HepG2 (cell line): ENCODE measurements at regions not wholly inside any gene's neighbourhood (a gene's known extent, or its start where the extent isn't known, plus 50 kb on each side); places are given as distances from the start of the nearest gene placed in this dataset.

Experiments used
- ADNP ChIP-seq: sonication (generic); formaldehyde crosslinking; IDR thresholded peaks from 2 replicates; pipeline ENCODE4 v1.4.0; 2020; ENCODE audit warnings: missing genetic modification reagents
- MYNN ChIP-seq: sonication (generic); formaldehyde crosslinking; IDR thresholded peaks from 2 replicates; pipeline ENCODE4 v1.4.0; 2020; ENCODE audit warnings: mild to moderate bottlenecking, low read depth, missing genetic modification reagents
- NBN ChIP-seq: fragments of 450-650 bp; conservative IDR thresholded peaks from 2 replicates; pipeline ENCODE4 v1.6.1; 2017
- NR2F1 ChIP-seq, 2 experiments: fragments of 450-650 bp in 1 of 2; formaldehyde crosslinking in 1 of 2; IDR thresholded peaks; 2 replicates each; pipeline versions ENCODE4 v1.5.0 to v1.6.1; 2016 to 2020; ENCODE audit warnings: mild to moderate bottlenecking in 1 of 2, missing compliant biosample characterization in 1 of 2, missing genetic modification reagents in 1 of 2, moderate library complexity in 1 of 2
- SRSF1 ChIP-seq: fragments of 200-400 bp; formaldehyde crosslinking; optimal IDR thresholded peaks from 2 replicates; pipeline ENCODE3; 2017; ENCODE audit warnings: mild to moderate bottlenecking, low read depth, low read length, moderate library complexity
- TEAD2 ChIP-seq: sonication (generic); formaldehyde crosslinking; IDR thresholded peaks from 2 replicates; pipeline ENCODE4 v1.9.0; 2021; ENCODE audit warnings: missing genetic modification reagents
- ZBTB38 ChIP-seq: sonication (generic); formaldehyde crosslinking; IDR thresholded peaks from 2 replicates; pipeline ENCODE4 v1.5.1; 2020; ENCODE audit warnings: mild to moderate bottlenecking, missing genetic modification reagents
- ZFP36L1 ChIP-seq: sonication (generic); formaldehyde crosslinking; IDR thresholded peaks from 2 replicates; pipeline ENCODE4 v1.8.0; 2022; ENCODE audit warnings: mild to moderate bottlenecking, missing genetic modification reagents, moderate library complexity
- ZNF672 ChIP-seq: sonication (generic); formaldehyde crosslinking; IDR thresholded peaks from 2 replicates; pipeline ENCODE4 v1.8.1; 2022; ENCODE audit warnings: missing genetic modification reagents
- TF ChIP-seq, protein P1 (sequence below): sonication (generic); formaldehyde crosslinking; IDR thresholded peaks from 2 replicates; pipeline ENCODE4 v1.5.0; 2020; ENCODE audit warnings: mild to moderate bottlenecking, missing genetic modification reagents, moderate library complexity
- TF ChIP-seq, protein P2 (sequence below): sonication (generic); formaldehyde crosslinking; IDR thresholded peaks from 2 replicates; pipeline ENCODE4 v1.5.1; 2020; ENCODE audit warnings: mild to moderate bottlenecking, missing genetic modification reagents
- TF ChIP-seq, protein P3 (sequence below): sonication (generic); formaldehyde crosslinking; conservative IDR thresholded peaks from 2 replicates; pipeline ENCODE4 v1.4.0; 2020; ENCODE audit warnings: missing genetic modification reagents

DNA sequence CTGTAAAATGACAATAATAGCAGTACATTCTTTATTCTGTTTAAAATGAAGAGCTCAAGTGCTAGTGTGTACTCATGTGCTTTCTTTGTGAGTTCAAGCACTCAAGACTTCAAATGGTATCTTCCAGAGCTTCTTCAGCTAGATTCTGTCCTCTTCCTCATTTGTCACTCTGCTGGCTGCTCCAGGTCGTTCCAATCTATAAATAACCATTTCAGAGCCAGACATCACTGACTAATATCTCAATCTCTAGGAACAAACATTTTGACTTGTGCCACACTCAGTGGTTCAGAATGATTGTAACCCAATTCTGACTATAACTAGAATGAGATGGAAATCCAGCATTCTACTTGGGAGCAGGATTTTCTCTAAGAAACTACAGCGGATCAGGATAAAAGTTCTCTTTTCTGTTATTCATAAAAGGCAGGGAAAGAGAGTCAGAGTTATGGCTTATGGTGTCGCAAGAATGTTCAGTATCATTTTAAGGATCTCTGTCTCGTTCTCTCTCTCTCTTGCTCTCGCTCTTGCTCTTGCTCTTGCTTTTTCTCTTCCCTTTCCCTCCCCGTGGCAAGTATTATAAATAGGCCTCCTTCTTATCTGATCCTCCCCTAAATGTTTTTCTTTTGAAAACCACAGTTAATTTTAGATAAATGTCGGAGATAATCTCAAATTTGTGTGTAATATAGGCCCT lies 116.3 kb upstream of the MAF start:
- TF ChIP-seq TEAD2 (no peak), ZBTB38 (CRISPR knock-in tag) (no peak), NBN (no peak), ZNF672 (CRISPR knock-in tag) (no peak), ZFP36L1 (no peak), MYNN (CRISPR knock-in tag) (no peak), SRSF1 (no peak), ADNP (CRISPR knock-in tag) (no peak), NR2F1 (CRISPR knock-in tag; IDR thresholded peaks at IDR 0.05) (no peak)
- TF ChIP-seq, protein P1, sequence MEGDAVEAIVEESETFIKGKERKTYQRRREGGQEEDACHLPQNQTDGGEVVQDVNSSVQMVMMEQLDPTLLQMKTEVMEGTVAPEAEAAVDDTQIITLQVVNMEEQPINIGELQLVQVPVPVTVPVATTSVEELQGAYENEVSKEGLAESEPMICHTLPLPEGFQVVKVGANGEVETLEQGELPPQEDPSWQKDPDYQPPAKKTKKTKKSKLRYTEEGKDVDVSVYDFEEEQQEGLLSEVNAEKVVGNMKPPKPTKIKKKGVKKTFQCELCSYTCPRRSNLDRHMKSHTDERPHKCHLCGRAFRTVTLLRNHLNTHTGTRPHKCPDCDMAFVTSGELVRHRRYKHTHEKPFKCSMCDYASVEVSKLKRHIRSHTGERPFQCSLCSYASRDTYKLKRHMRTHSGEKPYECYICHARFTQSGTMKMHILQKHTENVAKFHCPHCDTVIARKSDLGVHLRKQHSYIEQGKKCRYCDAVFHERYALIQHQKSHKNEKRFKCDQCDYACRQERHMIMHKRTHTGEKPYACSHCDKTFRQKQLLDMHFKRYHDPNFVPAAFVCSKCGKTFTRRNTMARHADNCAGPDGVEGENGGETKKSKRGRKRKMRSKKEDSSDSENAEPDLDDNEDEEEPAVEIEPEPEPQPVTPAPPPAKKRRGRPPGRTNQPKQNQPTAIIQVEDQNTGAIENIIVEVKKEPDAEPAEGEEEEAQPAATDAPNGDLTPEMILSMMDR (CRISPR knock-in tag) = no peak
- TF ChIP-seq, protein P2, sequence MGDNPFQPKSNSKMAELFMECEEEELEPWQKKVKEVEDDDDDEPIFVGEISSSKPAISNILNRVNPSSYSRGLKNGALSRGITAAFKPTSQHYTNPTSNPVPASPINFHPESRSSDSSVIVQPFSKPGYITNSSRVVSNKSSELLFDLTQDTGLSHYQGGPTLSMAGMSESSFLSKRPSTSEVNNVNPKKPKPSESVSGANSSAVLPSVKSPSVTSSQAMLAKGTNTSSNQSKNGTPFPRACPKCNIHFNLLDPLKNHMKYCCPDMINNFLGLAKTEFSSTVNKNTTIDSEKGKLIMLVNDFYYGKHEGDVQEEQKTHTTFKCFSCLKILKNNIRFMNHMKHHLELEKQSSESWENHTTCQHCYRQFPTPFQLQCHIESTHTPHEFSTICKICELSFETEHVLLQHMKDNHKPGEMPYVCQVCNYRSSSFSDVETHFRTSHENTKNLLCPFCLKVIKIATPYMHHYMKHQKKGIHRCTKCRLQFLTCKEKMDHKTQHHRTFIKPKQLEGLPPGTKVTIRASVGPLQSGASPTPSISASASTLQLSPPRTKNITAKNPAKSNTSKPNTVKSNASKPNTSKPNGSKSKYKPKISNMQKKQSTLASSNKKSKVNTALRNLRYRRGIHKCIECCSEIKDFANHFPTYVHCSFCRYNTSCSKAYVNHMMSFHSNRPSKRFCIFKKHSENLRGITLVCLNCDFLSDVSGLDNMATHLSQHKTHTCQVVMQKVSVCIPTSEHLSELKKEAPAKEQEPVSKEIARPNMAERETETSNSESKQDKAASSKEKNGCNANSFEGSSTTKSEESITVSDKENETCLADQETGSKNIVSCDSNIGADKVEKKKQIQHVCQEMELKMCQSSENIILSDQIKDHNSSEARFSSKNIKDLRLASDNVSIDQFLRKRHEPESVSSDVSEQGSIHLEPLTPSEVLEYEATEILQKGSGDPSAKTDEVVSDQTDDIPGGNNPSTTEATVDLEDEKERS = no peak
- TF ChIP-seq, protein P3, sequence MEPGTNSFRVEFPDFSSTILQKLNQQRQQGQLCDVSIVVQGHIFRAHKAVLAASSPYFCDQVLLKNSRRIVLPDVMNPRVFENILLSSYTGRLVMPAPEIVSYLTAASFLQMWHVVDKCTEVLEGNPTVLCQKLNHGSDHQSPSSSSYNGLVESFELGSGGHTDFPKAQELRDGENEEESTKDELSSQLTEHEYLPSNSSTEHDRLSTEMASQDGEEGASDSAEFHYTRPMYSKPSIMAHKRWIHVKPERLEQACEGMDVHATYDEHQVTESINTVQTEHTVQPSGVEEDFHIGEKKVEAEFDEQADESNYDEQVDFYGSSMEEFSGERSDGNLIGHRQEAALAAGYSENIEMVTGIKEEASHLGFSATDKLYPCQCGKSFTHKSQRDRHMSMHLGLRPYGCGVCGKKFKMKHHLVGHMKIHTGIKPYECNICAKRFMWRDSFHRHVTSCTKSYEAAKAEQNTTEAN = no peak
